ENCODE measurements at regions not wholly inside any gene's neighbourhood (a gene's known extent, or its start where the extent isn't known, plus 50 kb on each side); places are given as distances from the start of the nearest gene placed in this dataset.

DNA sequence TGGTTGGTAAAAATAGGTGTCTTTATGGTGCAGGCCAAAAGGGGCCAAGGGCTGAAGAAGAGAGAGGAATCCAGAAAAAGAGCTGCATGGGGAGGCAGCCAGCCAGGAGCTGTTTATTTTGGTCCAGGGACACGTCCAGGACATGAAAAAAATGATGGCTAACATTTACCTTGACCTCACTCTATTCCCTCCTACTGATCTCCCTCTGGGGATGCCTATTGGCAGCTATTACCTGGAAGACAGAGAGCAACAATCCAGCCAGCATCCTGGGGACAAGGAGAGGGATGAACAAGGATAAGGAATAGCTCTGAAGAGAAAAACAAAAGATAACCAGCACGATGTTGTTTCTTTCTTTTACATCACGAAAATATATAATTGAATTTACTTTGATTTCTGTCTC is 1599.6 kb downstream of the SLITRK5 start:
- TF ChIP-seq, protein P1, sequence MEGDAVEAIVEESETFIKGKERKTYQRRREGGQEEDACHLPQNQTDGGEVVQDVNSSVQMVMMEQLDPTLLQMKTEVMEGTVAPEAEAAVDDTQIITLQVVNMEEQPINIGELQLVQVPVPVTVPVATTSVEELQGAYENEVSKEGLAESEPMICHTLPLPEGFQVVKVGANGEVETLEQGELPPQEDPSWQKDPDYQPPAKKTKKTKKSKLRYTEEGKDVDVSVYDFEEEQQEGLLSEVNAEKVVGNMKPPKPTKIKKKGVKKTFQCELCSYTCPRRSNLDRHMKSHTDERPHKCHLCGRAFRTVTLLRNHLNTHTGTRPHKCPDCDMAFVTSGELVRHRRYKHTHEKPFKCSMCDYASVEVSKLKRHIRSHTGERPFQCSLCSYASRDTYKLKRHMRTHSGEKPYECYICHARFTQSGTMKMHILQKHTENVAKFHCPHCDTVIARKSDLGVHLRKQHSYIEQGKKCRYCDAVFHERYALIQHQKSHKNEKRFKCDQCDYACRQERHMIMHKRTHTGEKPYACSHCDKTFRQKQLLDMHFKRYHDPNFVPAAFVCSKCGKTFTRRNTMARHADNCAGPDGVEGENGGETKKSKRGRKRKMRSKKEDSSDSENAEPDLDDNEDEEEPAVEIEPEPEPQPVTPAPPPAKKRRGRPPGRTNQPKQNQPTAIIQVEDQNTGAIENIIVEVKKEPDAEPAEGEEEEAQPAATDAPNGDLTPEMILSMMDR (IDR thresholded peaks at IDR 0.05) = no peak
- no peak for TF ChIP-seq POLR2A (IDR thresholded peaks at IDR 0.05)

Measured in esophagus squamous epithelium (tissue), 4 donors.